ENCODE measurements at regions not wholly inside any gene's neighbourhood (a gene's known extent, or its start where the extent isn't known, plus 50 kb on each side); places are given as distances from the start of the nearest gene placed in this dataset.

DNA sequence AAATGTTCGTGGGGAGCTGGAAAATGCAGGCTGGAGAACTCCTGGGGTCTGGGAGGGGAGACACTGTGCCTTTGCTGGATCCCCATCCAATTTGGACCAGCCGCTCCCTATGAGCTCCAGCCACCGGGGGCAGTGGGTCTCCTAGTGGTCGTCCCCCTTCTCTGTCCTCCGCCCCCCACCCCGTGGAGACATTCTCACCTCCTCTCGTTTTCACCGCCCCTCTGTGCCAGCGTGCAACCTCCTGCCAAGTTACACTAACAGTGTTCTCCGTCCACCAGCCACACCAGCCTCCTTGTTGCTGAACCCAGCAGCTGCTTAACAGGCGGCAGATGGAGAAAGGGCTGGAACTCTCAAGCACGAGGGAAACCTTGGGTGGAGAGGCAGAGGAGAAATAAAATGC is 67.4 kb upstream of the SOX9 start:
- TF ChIP-seq, protein P1, sequence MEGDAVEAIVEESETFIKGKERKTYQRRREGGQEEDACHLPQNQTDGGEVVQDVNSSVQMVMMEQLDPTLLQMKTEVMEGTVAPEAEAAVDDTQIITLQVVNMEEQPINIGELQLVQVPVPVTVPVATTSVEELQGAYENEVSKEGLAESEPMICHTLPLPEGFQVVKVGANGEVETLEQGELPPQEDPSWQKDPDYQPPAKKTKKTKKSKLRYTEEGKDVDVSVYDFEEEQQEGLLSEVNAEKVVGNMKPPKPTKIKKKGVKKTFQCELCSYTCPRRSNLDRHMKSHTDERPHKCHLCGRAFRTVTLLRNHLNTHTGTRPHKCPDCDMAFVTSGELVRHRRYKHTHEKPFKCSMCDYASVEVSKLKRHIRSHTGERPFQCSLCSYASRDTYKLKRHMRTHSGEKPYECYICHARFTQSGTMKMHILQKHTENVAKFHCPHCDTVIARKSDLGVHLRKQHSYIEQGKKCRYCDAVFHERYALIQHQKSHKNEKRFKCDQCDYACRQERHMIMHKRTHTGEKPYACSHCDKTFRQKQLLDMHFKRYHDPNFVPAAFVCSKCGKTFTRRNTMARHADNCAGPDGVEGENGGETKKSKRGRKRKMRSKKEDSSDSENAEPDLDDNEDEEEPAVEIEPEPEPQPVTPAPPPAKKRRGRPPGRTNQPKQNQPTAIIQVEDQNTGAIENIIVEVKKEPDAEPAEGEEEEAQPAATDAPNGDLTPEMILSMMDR (IDR thresholded peaks at IDR 0.05) = no peak
- TF ChIP-seq POLR2AphosphoS5 (IDR thresholded peaks at IDR 0.05) = no peak
